Colonic mucosa (tissue), 4 donors: ENCODE measurements at regions not wholly inside any gene's neighbourhood (a gene's known extent, or its start where the extent isn't known, plus 50 kb on each side); places are given as distances from the start of the nearest gene placed in this dataset.

Experiments used
- DNase-seq: peaks from one replicate; pipeline ENCODE4 v3.0.0-alpha.2; 2020
- H3K27ac ChIP-seq: fragments of 200-600 bp; one replicate; pipeline ENCODE4 v1.8.0; 2021
- H3K27me3 ChIP-seq: fragments of 200-600 bp; one replicate; pipeline ENCODE4 v1.8.0; 2021
- H3K36me3 ChIP-seq: fragments of 200-600 bp; one replicate; pipeline ENCODE4 v1.8.0; 2021
- H3K4me1 ChIP-seq: fragments of 200-600 bp; one replicate; pipeline ENCODE4 v1.8.0; 2021; ENCODE audit warnings: mild to moderate bottlenecking
- H3K4me3 ChIP-seq: fragments of 200-600 bp; one replicate; pipeline ENCODE4 v1.8.0; 2021
- H3K9ac ChIP-seq, 2 donors: one replicate each; pipeline ENCODE4 v1.7.0; 2013; ENCODE audit warnings: control low read depth in 2 of 2, low read depth in 2 of 2, low read length in 2 of 2
- H3K9me3 ChIP-seq: fragments of 200-600 bp; one replicate; pipeline ENCODE4 v1.8.0; 2021
- intact Hi-C: fragments of 100-400 bp; cut with DNase I; formaldehyde crosslinking; loops from one replicate; pipeline ENCODE4 v1.14.1; 2022
- TF ChIP-seq, protein P1 (sequence below): fragments of 200-600 bp; IDR thresholded peaks from one replicate; pipeline ENCODE4 v1.8.0; 2022; ENCODE audit warnings: antibody characterized with exemption, mild to moderate bottlenecking
- donor health status: healthy.
- donor health status: DM: no; HTN: no; CAD: no.
- donor health status: DM: no; HTN: no; CAD: no.

DNA sequence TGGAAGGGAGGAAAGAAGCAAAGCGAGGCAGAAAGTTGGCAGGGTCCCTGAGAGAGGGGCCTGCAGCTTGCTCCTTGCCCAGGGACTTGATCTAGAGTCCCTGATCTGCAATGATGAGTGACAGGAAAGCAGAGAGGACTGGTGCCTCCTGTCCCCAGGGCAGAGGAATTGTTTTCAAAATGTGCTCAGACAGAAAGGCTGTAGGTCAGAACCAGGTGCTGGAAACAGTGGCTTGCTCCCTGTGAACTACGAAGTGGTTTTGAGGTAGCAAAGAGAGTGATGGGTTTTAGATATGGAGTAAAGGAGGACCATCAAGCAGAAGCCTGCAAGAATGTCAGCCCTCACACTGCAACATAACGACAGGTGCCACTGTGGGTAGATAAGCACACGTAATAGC is 164.9 kb upstream of the SERTAD2 start:
- no peaks in the 10 kb centered on the region for H3K9me3 ChIP-seq
- H3K4me3 ChIP-seq = no peak overlapping the region
- no peaks in the 10 kb centered on the region for H3K36me3 ChIP-seq
- no peaks in the 10 kb centered on the region for H3K27me3 ChIP-seq
- intact Hi-C loops = no loop called here
- TF ChIP-seq, protein P1, sequence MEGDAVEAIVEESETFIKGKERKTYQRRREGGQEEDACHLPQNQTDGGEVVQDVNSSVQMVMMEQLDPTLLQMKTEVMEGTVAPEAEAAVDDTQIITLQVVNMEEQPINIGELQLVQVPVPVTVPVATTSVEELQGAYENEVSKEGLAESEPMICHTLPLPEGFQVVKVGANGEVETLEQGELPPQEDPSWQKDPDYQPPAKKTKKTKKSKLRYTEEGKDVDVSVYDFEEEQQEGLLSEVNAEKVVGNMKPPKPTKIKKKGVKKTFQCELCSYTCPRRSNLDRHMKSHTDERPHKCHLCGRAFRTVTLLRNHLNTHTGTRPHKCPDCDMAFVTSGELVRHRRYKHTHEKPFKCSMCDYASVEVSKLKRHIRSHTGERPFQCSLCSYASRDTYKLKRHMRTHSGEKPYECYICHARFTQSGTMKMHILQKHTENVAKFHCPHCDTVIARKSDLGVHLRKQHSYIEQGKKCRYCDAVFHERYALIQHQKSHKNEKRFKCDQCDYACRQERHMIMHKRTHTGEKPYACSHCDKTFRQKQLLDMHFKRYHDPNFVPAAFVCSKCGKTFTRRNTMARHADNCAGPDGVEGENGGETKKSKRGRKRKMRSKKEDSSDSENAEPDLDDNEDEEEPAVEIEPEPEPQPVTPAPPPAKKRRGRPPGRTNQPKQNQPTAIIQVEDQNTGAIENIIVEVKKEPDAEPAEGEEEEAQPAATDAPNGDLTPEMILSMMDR = no peak
- DNase-seq = no peak
- no peaks in the 10 kb centered on the region for H3K4me1 ChIP-seq
- H3K9ac ChIP-seq = no peak overlapping the region
- H3K27ac ChIP-seq = no peak overlapping the region

GRCh38 chr2:64819361-64819760 is 165.6 kb upstream of the SERTAD2 start:
- Histone ChIP-seq H3K36me3 (no peaks in the 10 kb centered on the region), H3K27me3 (no peaks in the 10 kb centered on the region), H3K27ac (no peak overlapping the region), H3K4me3 (no peak overlapping the region), H3K4me1 (no peaks in the 10 kb centered on the region), H3K9ac (no peak overlapping the region), H3K9me3 (no peaks in the 10 kb centered on the region)
- DNase-seq = no peak
- intact Hi-C loops = no loop called here
- TF ChIP-seq, protein P1 = no peak

- DNase-seq = no peak
- Histone ChIP-seq H3K9ac (no peak overlapping the region), H3K4me1 (no peaks in the 10 kb centered on the region), H3K36me3 (no peaks in the 10 kb centered on the region), H3K27ac (no peak overlapping the region), H3K4me3 (no peak overlapping the region), H3K27me3 (no peaks in the 10 kb centered on the region), H3K9me3 (no peaks in the 10 kb centered on the region)
- intact Hi-C loops = no loop called here
- TF ChIP-seq, protein P1 = no peak
These were observed 166.3 kb upstream of the SERTAD2 start for GRCh38 chr2:64819774-64820688.

DNA sequence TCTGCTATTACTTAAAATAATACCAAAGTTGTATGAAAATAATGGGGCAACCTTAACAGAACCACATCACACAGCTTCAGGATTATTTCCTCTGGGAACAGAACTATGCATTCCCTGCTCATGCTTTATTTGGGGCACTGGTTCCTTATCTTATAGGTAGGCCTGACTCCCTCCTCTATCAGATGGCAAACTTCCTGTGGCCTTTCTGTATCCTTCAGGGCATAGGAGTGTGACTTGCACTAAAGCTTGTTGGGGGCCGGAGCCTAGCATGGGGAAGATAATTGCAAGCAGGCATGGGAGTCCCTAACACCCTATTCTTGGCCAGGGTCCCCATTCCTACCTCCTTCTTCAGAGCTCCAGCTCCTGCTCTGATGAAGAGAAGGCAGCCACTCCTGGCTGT is 167.2 kb upstream of the SERTAD2 start:
- Histone ChIP-seq H3K9ac (no peak overlapping the region), H3K9me3 (no peaks in the 10 kb centered on the region), H3K4me1 (no peaks in the 10 kb centered on the region), H3K27ac (no peak overlapping the region), H3K4me3 (no peak overlapping the region), H3K36me3 (no peaks in the 10 kb centered on the region), H3K27me3 (no peaks in the 10 kb centered on the region)
- TF ChIP-seq, protein P1 = no peak
- intact Hi-C loops = no loop called here
- no peak for DNase-seq

GRCh38 chr2:64823794-64824193 is 165.4 kb upstream of the SLC1A4 start:
- Histone ChIP-seq H3K9ac (no peak overlapping the region), H3K27ac (no peak overlapping the region), H3K9me3 (no peaks in the 10 kb centered on the region), H3K4me3 (no peak overlapping the region), H3K27me3 (no peaks in the 10 kb centered on the region), H3K4me1 (no peaks in the 10 kb centered on the region), H3K36me3 (no peaks in the 10 kb centered on the region)
- DNase-seq = no peak
- TF ChIP-seq, protein P1 = no peak
- intact Hi-C loops = no loop called here
